IMR-90 (cell line): ENCODE measurements at regions not wholly inside any gene's neighbourhood (a gene's known extent, or its start where the extent isn't known, plus 50 kb on each side); places are given as distances from the start of the nearest gene placed in this dataset.

ENCODE experiments used
- ATAC-seq: fragments of 200-7000 bp; cut with Tn5 transposase; 2 replicates; pipeline ENCODE4 v1.9.1; 2020; ENCODE audit warnings: low read depth, mild to moderate bottlenecking, moderate library complexity
- BruUV-seq: library from RNA; stranded (reverse); fragments of 400-500 nt; replicated peaks from 2 replicates; lab custom pipeline; 2021; lab: Mats Ljungman, UMichigan
- CTCF ChIA-PET: fragments of 300-600 bp; formaldehyde crosslinking; extraction: SDS; loops from one replicate; lab custom pipeline; 2021; ENCODE audit warnings: antibody characterized with exemption; lab: Yijun Ruan, JAX
- POLR2A ChIA-PET: fragments of 300-600 bp; sonication (Branson Sonifier 250); formaldehyde crosslinking; loops from one replicate; lab custom pipeline; 2022; ENCODE audit warnings: antibody characterized with exemption; ENCODE audit not compliant: unreplicated experiment; lab: Charles Lee
- DNase-seq: peaks from one replicate; pipeline ENCODE4 v3.0.0; 2013
- H2AFZ ChIP-seq: replicated peaks from 2 replicates; pipeline ENCODE3; 2013; ENCODE audit warnings: low read length, mild to moderate bottlenecking; ENCODE audit not compliant: poor library complexity
- H2AK5ac ChIP-seq: 2 replicates; pipeline ENCODE4 v1.6.1; 2013; ENCODE audit warnings: low read depth, low read length, inconsistent platforms
- H2AK9ac ChIP-seq: replicated peaks from 2 replicates; pipeline ENCODE3; 2013; ENCODE audit warnings: mild to moderate bottlenecking, low read depth, low read length, moderate library complexity; ENCODE audit not compliant: poor library complexity
- H2BK120ac ChIP-seq: 2 replicates; pipeline ENCODE4 v1.6.1; 2013; ENCODE audit warnings: low read depth, low read length, inconsistent platforms
- H2BK15ac ChIP-seq: 3 replicates; pipeline ENCODE4 v1.6.1; 2013; ENCODE audit warnings: low read depth, low read length, inconsistent platforms
- H2BK20ac ChIP-seq: 2 replicates; pipeline ENCODE4 v1.6.1; 2013; ENCODE audit warnings: low read depth, mild to moderate bottlenecking, inconsistent platforms, low read length, moderate library complexity
- H2BK5ac ChIP-seq: 2 replicates; pipeline ENCODE4 v1.6.1; 2013; ENCODE audit warnings: mild to moderate bottlenecking, low read depth, low read length, inconsistent platforms; ENCODE audit not compliant: poor library complexity, severe bottlenecking
- H3K14ac ChIP-seq: replicated peaks from 2 replicates; pipeline ENCODE4 v1.6.1; 2013; ENCODE audit warnings: low read depth, low read length, inconsistent platforms
- H3K18ac ChIP-seq: 2 replicates; pipeline ENCODE4 v1.6.1; 2013; ENCODE audit warnings: low read depth, low read length, control low read depth
- H3K23ac ChIP-seq: 2 replicates; pipeline ENCODE4 v1.6.1; 2013; ENCODE audit warnings: low read depth, low read length, inconsistent platforms
- H3K27ac ChIP-seq: 2 replicates; pipeline ENCODE4 v1.5.1; 2013; ENCODE audit warnings: mild to moderate bottlenecking, control low read depth, low read length; ENCODE audit not compliant: insufficient read depth
- H3K27me3 ChIP-seq: 2 replicates; pipeline ENCODE4 v1.6.1; 2013; ENCODE audit warnings: low read length; ENCODE audit not compliant: control insufficient read depth, insufficient read depth
- H3K36me3 ChIP-seq: 2 replicates; pipeline ENCODE4 v1.6.1; 2013; ENCODE audit warnings: low read length, mixed read lengths; ENCODE audit not compliant: control insufficient read depth, insufficient read depth
- H3K4ac ChIP-seq: 2 replicates; pipeline ENCODE4 v1.6.1; 2013; ENCODE audit warnings: low read depth, low read length, inconsistent platforms
- H3K4me1 ChIP-seq: 2 replicates; pipeline ENCODE4 v1.6.1; 2013; ENCODE audit warnings: low read length, mixed read lengths; ENCODE audit not compliant: control insufficient read depth, insufficient read depth
- H3K4me2 ChIP-seq: 2 replicates; pipeline ENCODE4 v1.6.1; 2013; ENCODE audit warnings: low read depth, mild to moderate bottlenecking, control low read depth, low read length, moderate library complexity
- H3K4me3 ChIP-seq: 2 replicates; pipeline ENCODE4 v1.5.1; 2013; ENCODE audit warnings: low read depth, mild to moderate bottlenecking, control low read depth, low read length, moderate library complexity; ENCODE audit not compliant: insufficient read depth
- H3K56ac ChIP-seq: 2 replicates; pipeline ENCODE4 v1.6.1; 2013; ENCODE audit warnings: low read length, inconsistent platforms; ENCODE audit not compliant: insufficient read depth; ENCODE audit errors: extremely low read depth
- H3K79me1 ChIP-seq, 2 experiments: 2 replicates each; pipeline ENCODE4 v1.6.1; 2013; ENCODE audit warnings: low read length in 2 of 2, inconsistent platforms in 1 of 2, low read depth in 1 of 2
- H3K9ac ChIP-seq: 2 replicates; pipeline ENCODE4 v1.6.1; 2013; ENCODE audit warnings: low read depth, low read length, control low read depth
- H3K9me1 ChIP-seq: 2 replicates; pipeline ENCODE4 v1.6.1; 2013; ENCODE audit warnings: low read length, inconsistent platforms; ENCODE audit not compliant: insufficient read depth
- H3K9me3 ChIP-seq: 2 replicates; pipeline ENCODE4 v1.6.1; 2013; ENCODE audit warnings: low read length; ENCODE audit not compliant: control insufficient read depth, insufficient read depth
- H4K20me1 ChIP-seq: 2 replicates; pipeline ENCODE4 v1.6.1; 2013; ENCODE audit warnings: low read length, inconsistent platforms; ENCODE audit not compliant: insufficient read depth
- H4K5ac ChIP-seq: 2 replicates; pipeline ENCODE4 v1.6.1; 2013; ENCODE audit warnings: mild to moderate bottlenecking, low read depth, low read length, control low read depth
- H4K8ac ChIP-seq, 2 experiments: 2 replicates each; pipeline ENCODE4 v1.6.1; 2013; ENCODE audit warnings: low read depth in 2 of 2, low read length in 2 of 2, control low read depth in 1 of 2, inconsistent platforms in 1 of 2
- H4K91ac ChIP-seq: 2 replicates; pipeline ENCODE4 v1.6.1; 2013; ENCODE audit warnings: low read depth, low read length, inconsistent platforms; ENCODE audit not compliant: insufficient read depth
- BHLHE40 ChIP-seq: fragments of 150-350 bp; IDR thresholded peaks from 2 replicates; pipeline ENCODE4 v1.6.1; 2016; ENCODE audit warnings: mild to moderate bottlenecking, low read depth, low read length
- CEBPB ChIP-seq: IDR thresholded peaks from 2 replicates; pipeline ENCODE4 v1.6.1; 2012; ENCODE audit warnings: low read depth, low read length, improper control_type of control experiment
- CTCF ChIP-seq: conservative IDR thresholded peaks from 2 replicates; pipeline ENCODE4 v1.5.1; 2012; ENCODE audit warnings: mild to moderate bottlenecking, low read depth, low read length, improper control_type of control experiment
- ELK1 ChIP-seq: fragments of 150-350 bp; IDR thresholded peaks from 2 replicates; pipeline ENCODE4 v1.6.1; 2016; ENCODE audit warnings: low read depth, mild to moderate bottlenecking, low read length, moderate library complexity, borderline replicate concordance
- FOS ChIP-seq: fragments of 150-350 bp; IDR thresholded peaks from 2 replicates; pipeline ENCODE4 v1.6.1; 2016; ENCODE audit warnings: low read depth, low read length
- MAFK ChIP-seq: IDR thresholded peaks from 2 replicates; pipeline ENCODE4 v1.6.1; 2012; ENCODE audit warnings: low read depth, low read length, improper control_type of control experiment
- MAZ ChIP-seq: IDR thresholded peaks from 2 replicates; pipeline ENCODE4 v1.6.1; 2012; ENCODE audit warnings: low read depth, mild to moderate bottlenecking, low read length, improper control_type of control experiment, moderate library complexity, borderline replicate concordance
- MXI1 ChIP-seq: IDR thresholded peaks from 2 replicates; pipeline ENCODE4 v1.6.1; 2012; ENCODE audit warnings: low read depth, mild to moderate bottlenecking, low read length, moderate library complexity, borderline replicate concordance
- POLR2A ChIP-seq: IDR thresholded peaks from 2 replicates; pipeline ENCODE4 v1.6.1; 2012; ENCODE audit warnings: mild to moderate bottlenecking, low read depth, low read length
- RCOR1 ChIP-seq: IDR thresholded peaks from 2 replicates; pipeline ENCODE4 v1.6.1; 2012; ENCODE audit warnings: mild to moderate bottlenecking, low read length, improper control_type of control experiment; ENCODE audit not compliant: insufficient replicate concordance
- RFX5 ChIP-seq: IDR thresholded peaks from 2 replicates; pipeline ENCODE4 v1.8.0; 2012; ENCODE audit warnings: low read depth, mild to moderate bottlenecking, low read length, moderate library complexity
- SMC3 ChIP-seq: fragments of 150-350 bp; IDR thresholded peaks from 2 replicates; pipeline ENCODE4 v1.6.1; 2016; ENCODE audit warnings: low read depth, mild to moderate bottlenecking, antibody characterized with exemption, low read length, moderate library complexity
- USF2 ChIP-seq: fragments of 150-350 bp; IDR thresholded peaks from 2 replicates; pipeline ENCODE4 v1.6.1; 2017; ENCODE audit warnings: mild to moderate bottlenecking, antibody characterized with exemption, low read length, low read depth
- WGBS, 2 experiments: methylation state at CpG; one replicate each; pipeline versions ENCODE4 v1.1.5 to v1.1.7; 2013; ENCODE audit warnings: missing lambda C conversion rate in 2 of 2; ENCODE audit not compliant: insufficient read length in 1 of 2; ENCODE audit errors: extremely low coverage in 2 of 2; 5-methylcytosine and 5-hydroxymethylcytosine counted together
- dilution Hi-C: fragments of 300-500 bp; cut with HindIII; formaldehyde crosslinking; loops from one replicate; pipeline ENCODE4 v1.14.3; 2018; ENCODE audit warnings: low sequenced_read_pairs; ENCODE audit not compliant: unreplicated experiment
- in situ Hi-C: fragments of 300-500 bp; cut with MboI; formaldehyde crosslinking; loops from 3 replicates; pipeline ENCODE4 v1.14.3; 2019; ENCODE audit warnings: low sequenced_read_pairs, inconsistent platforms, mixed read lengths
- intact Hi-C: fragments of 100-400 bp; cut with micrococcal nuclease; formaldehyde crosslinking; loops from 2 replicates; pipeline ENCODE4 v1.10.0; 2022

- ChIA-PET POLR2A (no interaction called here), CTCF (no interaction called here)
- dilution Hi-C loops (no loop called here), in situ Hi-C loops (no loop called here), intact Hi-C loops (no loop called here)
- DNase-seq (no peak), ATAC-seq (no peak)
- H2AFZ ChIP-seq: no peak overlapping the region
- no peak overlapping the region for H2BK120ac ChIP-seq
- H3K27ac ChIP-seq: no peak overlapping the region
- peaks cover 8% of the 10 kb centered on the region for H3K9me3 ChIP-seq
- H4K5ac ChIP-seq: no peak overlapping the region
- H2BK20ac ChIP-seq: no peak overlapping the region
- H4K91ac ChIP-seq: no peak overlapping the region
- no peak overlapping the region for H2AK9ac ChIP-seq
- no peaks in the 10 kb centered on the region for H3K9me1 ChIP-seq
- H4K8ac ChIP-seq: no peak overlapping the region
- TF ChIP-seq FOS: no peak
- no peak for TF ChIP-seq ELK1
- no peak for TF ChIP-seq MXI1
- no peak for TF ChIP-seq POLR2A
- no peak for TF ChIP-seq USF2
- TF ChIP-seq CEBPB: no peak
- TF ChIP-seq CTCF: no peak
- no peak for TF ChIP-seq RFX5
- no peak for TF ChIP-seq MAFK
- no peak for TF ChIP-seq RCOR1
- TF ChIP-seq MAZ: no peak
- TF ChIP-seq BHLHE40: no peak
- TF ChIP-seq SMC3: no peak
- H3K23ac ChIP-seq: no peak overlapping the region
- H3K4me3 ChIP-seq: no peak overlapping the region
- WGBS, 2 experiments: 33% methylated on average over 1 of the region's 2 CpGs; no CpG with 5 or more reads in 1 of the 2 experiments
- H3K9ac ChIP-seq: no peak overlapping the region
- H3K27me3 ChIP-seq: peaks cover 27% of the 10 kb centered on the region
- BruUV-seq: no TSS peak
- no peak overlapping the region for H3K18ac ChIP-seq
- H3K4ac ChIP-seq: no peak overlapping the region
- H2BK5ac ChIP-seq: no peak overlapping the region
- no peak overlapping the region for H2AK5ac ChIP-seq
- H3K4me1 ChIP-seq: no peaks in the 10 kb centered on the region; the same call in 1 of the 2 replicates
- H3K36me3 ChIP-seq: no peaks in the 10 kb centered on the region
- H3K79me1 ChIP-seq: no peaks in the 10 kb centered on the region
- H2BK15ac ChIP-seq: no peak overlapping the region
- no peak overlapping the region for H3K14ac ChIP-seq
- no peaks in the 10 kb centered on the region for H4K20me1 ChIP-seq
- no peak overlapping the region for H3K4me2 ChIP-seq
- H3K56ac ChIP-seq: no peak overlapping the region
Measured at GRCh38 chr10:78428579-78428978, 394.9 kb downstream of the RPS24 start.
